Retina (tissue), 1 donor: ENCODE measurements at regions not wholly inside any gene's neighbourhood (a gene's known extent, or its start where the extent isn't known, plus 50 kb on each side); places are given as distances from the start of the nearest gene placed in this dataset.

Experiments used
- DNase-seq: peaks from one replicate; pipeline ENCODE4 v3.0.0-alpha.2; 2016

- DNase-seq, result no peak
Observed at GRCh38 chr2:226063704-226064440, 664.4 kb downstream of the NYAP2 start.

GRCh38 chr2:226059961-226060627 lies 660.6 kb downstream of the NYAP2 start:
- DNase-seq, result no peak

GRCh38 chr2:226057914-226058313 lies 658.4 kb downstream of the NYAP2 start:
- DNase-seq, result no peak

GRCh38 chr2:226057365-226057764 lies 657.9 kb downstream of the NYAP2 start:
- no peak for DNase-seq

- DNase-seq, result no peak
Observed at GRCh38 chr2:226052772-226053416, 653.4 kb downstream of the NYAP2 start.

GRCh38 chr2:226050822-226051221 lies 651.3 kb downstream of the NYAP2 start:
- DNase-seq, result no peak

GRCh38 chr2:226048611-226049010 lies 649.1 kb downstream of the NYAP2 start:
- no peak for DNase-seq

- DNase-seq, result no peak
Observed at GRCh38 chr2:226045080-226045479, 645.6 kb downstream of the NYAP2 start.

GRCh38 chr2:226040344-226040900 lies 640.9 kb downstream of the NYAP2 start:
- no peak for DNase-seq

GRCh38 chr2:226037526-226037925 lies 638.0 kb downstream of the NYAP2 start:
- DNase-seq, result no peak

GRCh38 chr2:226031647-226032501 lies 632.4 kb downstream of the NYAP2 start:
- peak; percentile 64 for DNase-seq

- peak; percentile 96 for DNase-seq
Observed at GRCh38 chr2:226030788-226031646, 631.5 kb downstream of the NYAP2 start.

- no peak for DNase-seq
Observed at GRCh38 chr2:226030369-226030768, 630.9 kb downstream of the NYAP2 start.

- DNase-seq, result no peak
Observed at GRCh38 chr2:226023946-226024345, 624.4 kb downstream of the NYAP2 start.

GRCh38 chr2:226023383-226023782 lies 623.9 kb downstream of the NYAP2 start:
- no peak for DNase-seq

GRCh38 chr2:226020956-226021355 lies 621.4 kb downstream of the NYAP2 start:
- no peak for DNase-seq

- no peak for DNase-seq
Observed at GRCh38 chr2:226020176-226020575, 620.7 kb downstream of the NYAP2 start.

- no peak for DNase-seq
Observed at GRCh38 chr2:226018641-226019040, 619.1 kb downstream of the NYAP2 start.

GRCh38 chr2:226017537-226017936 lies 618.0 kb downstream of the NYAP2 start:
- DNase-seq, result no peak

GRCh38 chr2:226017107-226017506 lies 617.6 kb downstream of the NYAP2 start:
- DNase-seq, result no peak

- peak; percentile 60 for DNase-seq
Observed at GRCh38 chr2:226011716-226012450, 612.4 kb downstream of the NYAP2 start.
